B cell (primary cell): ENCODE measurements at regions not wholly inside any gene's neighbourhood (a gene's known extent, or its start where the extent isn't known, plus 50 kb on each side); places are given as distances from the start of the nearest gene placed in this dataset.

Experiments
- ATAC-seq: fragments of 200-7000 bp; cut with Tn5 transposase; one replicate; pipeline ENCODE4 v1.10.0; 2021; ENCODE audit warnings: low read depth, mild to moderate bottlenecking, moderate number of reproducible peaks, moderate library complexity
- CTCF ChIA-PET: fragments of 350-600 bp; sonication (Branson Sonifier 250); formaldehyde crosslinking; loops from one replicate; lab custom pipeline; 2021; ENCODE audit warnings: antibody characterized with exemption, inconsistent platforms; lab: Charles Lee
- POLR2A ChIA-PET: fragments of 350-600 bp; sonication (Branson Sonifier 250); formaldehyde crosslinking; loops from one replicate; lab custom pipeline; 2021; ENCODE audit warnings: antibody characterized with exemption; lab: Charles Lee
- DNase-seq: peaks from one replicate; pipeline ENCODE4 v3.0.0; 2013
- H2AFZ ChIP-seq: 2 replicates; pipeline ENCODE4 v1.6.1; 2012; ENCODE audit warnings: mild to moderate bottlenecking, low read depth, low read length; ENCODE audit not compliant: insufficient read depth, poor library complexity, severe bottlenecking
- H3K27ac ChIP-seq, 2 donors: 1 replicate in 1 of 2; 2 replicates in 1 of 2; pipeline ENCODE4 v1.5.1; 2012 to 2013; ENCODE audit warnings: low read length in 2 of 2, mild to moderate bottlenecking in 2 of 2, moderate library complexity in 1 of 2
- H3K27me3 ChIP-seq, 4 experiments: fragments of 200-600 bp in 1 of 4; sonication (generic) in 1 of 4; replicated peaks in 1 of 4; 1 replicate in 2 of 4; 2 replicates in 2 of 4; pipeline versions ENCODE4 v1.6.1 to v1.7.0; 2013 to 2016; ENCODE audit warnings: low read length in 3 of 4, mild to moderate bottlenecking in 2 of 4, mixed read lengths in 1 of 4, moderate library complexity in 1 of 4; ENCODE audit not compliant: insufficient read depth in 4 of 4, control insufficient read depth in 3 of 4; ENCODE audit errors: control extremely low read depth in 1 of 4
- H3K36me3 ChIP-seq, 2 experiments: replicated peaks in 1 of 2; 1 replicate in 1 of 2; 2 replicates in 1 of 2; pipeline versions ENCODE4 v1.6.1 to v1.7.1; 2013; ENCODE audit warnings: low read length in 1 of 2; ENCODE audit not compliant: insufficient read depth in 2 of 2, control insufficient read depth in 1 of 2; ENCODE audit errors: control extremely low read depth in 1 of 2, extremely low read depth in 1 of 2
- H3K4me1 ChIP-seq, 2 donors: fragments of 200-600 bp in 1 of 2; sonication (generic) in 1 of 2; 1 replicate in 1 of 2; 2 replicates in 1 of 2; pipeline versions ENCODE4 v1.5.1 to v1.6.1; 2013 to 2017; ENCODE audit warnings: low read length in 2 of 2; ENCODE audit not compliant: control insufficient read depth in 2 of 2, insufficient read depth in 2 of 2
- H3K4me2 ChIP-seq: replicated peaks from 2 replicates; pipeline ENCODE3; 2012; ENCODE audit warnings: mild to moderate bottlenecking, low read depth, low read length; ENCODE audit not compliant: poor library complexity, severe bottlenecking
- H3K4me3 ChIP-seq, 5 experiments: fragments of 200-600 bp in 1 of 5; sonication (generic) in 1 of 5; 1 replicate in 3 of 5; 2 replicates in 2 of 5; pipeline versions ENCODE4 v1.5.1 to v1.7.0; 2011 to 2016; ENCODE audit warnings: low read length in 4 of 5, mild to moderate bottlenecking in 4 of 5, low read depth in 2 of 5, control low read depth in 1 of 5, moderate library complexity in 1 of 5; ENCODE audit not compliant: insufficient read depth in 1 of 5; ENCODE audit errors: control extremely low read depth in 1 of 5, extremely low read depth in 1 of 5
- H3K79me2 ChIP-seq: fragments of 200-600 bp; sonication (generic); one replicate; pipeline ENCODE4 v1.6.0; 2016; ENCODE audit warnings: low read length; ENCODE audit not compliant: control insufficient read depth, insufficient read depth
- H3K9ac ChIP-seq: fragments of 200-600 bp; sonication (generic); 2 replicates; pipeline ENCODE4 v1.6.1; 2017; ENCODE audit warnings: mild to moderate bottlenecking, low read length, moderate library complexity
- H3K9me3 ChIP-seq, 3 donors: one replicate each; pipeline versions ENCODE4 v1.6.1 to v1.7.1; 2013; ENCODE audit warnings: low read length in 2 of 3; ENCODE audit not compliant: control insufficient read depth in 2 of 3, insufficient read depth in 1 of 3; ENCODE audit errors: control extremely low read depth in 1 of 3
- H4K20me1 ChIP-seq: 2 replicates; pipeline ENCODE4 v1.6.0; 2012; ENCODE audit warnings: mild to moderate bottlenecking, low read length; ENCODE audit not compliant: insufficient read depth, control insufficient read depth, poor library complexity, severe bottlenecking
- H3K27ac Mint-ChIP-seq: one replicate; pipeline ENCODE4 v1.8.0; 2021; ENCODE audit warnings: mixed read lengths
- H3K27me3 Mint-ChIP-seq: one replicate; pipeline ENCODE4 v1.8.0; 2021; ENCODE audit warnings: mixed read lengths
- H3K4me1 Mint-ChIP-seq: one replicate; pipeline ENCODE4 v1.8.0; 2021; ENCODE audit warnings: mixed read lengths
- H3K4me3 Mint-ChIP-seq: one replicate; pipeline ENCODE4 v1.8.0; 2021; ENCODE audit warnings: mixed read lengths
- H3K9me3 Mint-ChIP-seq: one replicate; pipeline ENCODE4 v1.8.0; 2022; ENCODE audit warnings: mixed read lengths; ENCODE audit not compliant: insufficient read depth
- CTCF ChIP-seq: fragments of 200-600 bp; IDR thresholded peaks from one replicate; pipeline ENCODE4 v1.8.0; 2022; ENCODE audit warnings: antibody characterized with exemption, mild to moderate bottlenecking
- EZH2 ChIP-seq: IDR thresholded peaks from 2 replicates; pipeline ENCODE4 v1.6.1; 2012; ENCODE audit warnings: borderline replicate concordance, low read depth, mild to moderate bottlenecking, moderate library complexity, low read length; ENCODE audit not compliant: insufficient read depth, poor library complexity, severe bottlenecking
- WGBS: methylation state at CpG from one replicate; pipeline ENCODE4 v1.1.5; 2013; ENCODE audit warnings: missing lambda C conversion rate; ENCODE audit not compliant: insufficient coverage; 5-methylcytosine and 5-hydroxymethylcytosine counted together
- intact Hi-C: fragments of 100-400 bp; cut with micrococcal nuclease; formaldehyde crosslinking; loops from one replicate; pipeline ENCODE4 v1.10.0; 2022

- Mint-ChIP-seq H3K4me3 (no peak overlapping the region), H3K9me3 (peaks cover 6% of the 10 kb centered on the region), H3K27me3 (no peaks in the 10 kb centered on the region), H3K4me1 (no peaks in the 10 kb centered on the region), H3K27ac (no peak overlapping the region)
- H3K4me2 ChIP-seq = no peak overlapping the region
- no peak for DNase-seq
- intact Hi-C loops = no loop called here
- no peaks in the 10 kb centered on the region for H3K4me1 ChIP-seq
- no peak overlapping the region for H3K4me3 ChIP-seq
- no peak overlapping the region for H3K27ac ChIP-seq
- no peaks in the 10 kb centered on the region for H3K9me3 ChIP-seq
- no peaks in the 10 kb centered on the region for H3K79me2 ChIP-seq
- H4K20me1 ChIP-seq = no peaks in the 10 kb centered on the region
- 41% methylated on average over 2 of the region's 3 CpGs for WGBS
- no peaks in the 10 kb centered on the region for H3K36me3 ChIP-seq
- POLR2A ChIA-PET = no interaction called here
- CTCF ChIA-PET = no interaction called here
- H2AFZ ChIP-seq = no peak overlapping the region
- no peak for ATAC-seq
- TF ChIP-seq CTCF = no peak
- TF ChIP-seq EZH2 = no peak
- H3K27me3 ChIP-seq = no peaks in the 10 kb centered on the region
- H3K9ac ChIP-seq = no peak overlapping the region
Measured at GRCh38 chr11:115784796-115785521, 280.7 kb upstream of the CADM1 start.

GRCh38 chr11:115780646-115781362, 276.6 kb upstream of the CADM1 start:
- Histone ChIP-seq H4K20me1 (no peaks in the 10 kb centered on the region), H3K9me3 (no peaks in the 10 kb centered on the region), H3K79me2 (no peaks in the 10 kb centered on the region), H3K27ac (no peak overlapping the region), H2AFZ (no peak overlapping the region), H3K4me1 (no peaks in the 10 kb centered on the region), H3K36me3 (no peaks in the 10 kb centered on the region), H3K4me2 (no peak overlapping the region), H3K27me3 (no peaks in the 10 kb centered on the region), H3K4me3 (no peak overlapping the region), H3K9ac (no peak overlapping the region)
- POLR2A ChIA-PET = no interaction called here
- TF ChIP-seq CTCF = no peak
- no peak for TF ChIP-seq EZH2
- DNase-seq = no peak
- 76% methylated on average over 4 of the region's 9 CpGs for WGBS
- Mint-ChIP-seq H3K27me3 (no peaks in the 10 kb centered on the region), H3K4me3 (no peak overlapping the region), H3K27ac (no peak overlapping the region), H3K9me3 (peaks cover 6% of the 10 kb centered on the region), H3K4me1 (no peaks in the 10 kb centered on the region)
- intact Hi-C loops = no loop called here
- CTCF ChIA-PET = no interaction called here
- no peak for ATAC-seq
